Astrocyte (in vitro differentiated cells and primary cell): ENCODE measurements at regions not wholly inside any gene's neighbourhood (a gene's known extent, or its start where the extent isn't known, plus 50 kb on each side); places are given as distances from the start of the nearest gene placed in this dataset.

ENCODE experiments used
- DNase-seq: peaks from one replicate; pipeline ENCODE4 v3.0.0-alpha.2; 2010; ENCODE audit warnings: low read depth
- FAIRE-seq: peaks from 2 replicates; lab custom pipeline; 2011; peaks lifted over from hg19 to GRCh38; lab: Jason Lieb, UNC
- H2AFZ ChIP-seq: 2 replicates; pipeline ENCODE4 v1.6.0; 2012; ENCODE audit warnings: low read depth, low read length, inconsistent platforms
- H3K27ac ChIP-seq: 2 replicates; pipeline ENCODE4 v1.5.1; 2011; ENCODE audit warnings: low read depth, low read length, inconsistent platforms
- H3K27me3 ChIP-seq: 2 replicates; pipeline ENCODE4 v1.6.0; 2011; ENCODE audit warnings: low read length, inconsistent platforms; ENCODE audit not compliant: insufficient read depth
- H3K36me3 ChIP-seq: 2 replicates; pipeline ENCODE4 v1.5.1; 2011; ENCODE audit warnings: low read length, inconsistent platforms; ENCODE audit not compliant: insufficient read depth
- H3K4me1 ChIP-seq: 2 replicates; pipeline ENCODE4 v1.5.1; 2011; ENCODE audit warnings: low read length, inconsistent platforms; ENCODE audit not compliant: insufficient read depth
- H3K4me2 ChIP-seq: 2 replicates; pipeline ENCODE4 v1.6.0; 2012; ENCODE audit warnings: low read length, inconsistent platforms
- H3K4me3 ChIP-seq: 2 replicates; pipeline ENCODE4 v1.5.1; 2011; ENCODE audit warnings: low read depth, mild to moderate bottlenecking, low read length, inconsistent platforms; ENCODE audit not compliant: insufficient read depth
- H3K79me2 ChIP-seq: 2 replicates; pipeline ENCODE4 v1.6.0; 2012; ENCODE audit warnings: mild to moderate bottlenecking, low read length, inconsistent platforms; ENCODE audit not compliant: insufficient read depth
- H3K9ac ChIP-seq: 2 replicates; pipeline ENCODE4 v1.6.0; 2012; ENCODE audit warnings: mild to moderate bottlenecking, low read length, inconsistent platforms
- H3K9me3 ChIP-seq: 2 replicates; pipeline ENCODE4 v1.5.1; 2012; ENCODE audit warnings: low read depth, mild to moderate bottlenecking, low read length, inconsistent platforms; ENCODE audit not compliant: insufficient read depth
- H4K20me1 ChIP-seq: 2 replicates; pipeline ENCODE4 v1.6.0; 2012; ENCODE audit warnings: low read length, inconsistent platforms; ENCODE audit not compliant: insufficient read depth
- H3K27ac Mint-ChIP-seq: one replicate; pipeline ENCODE4 v1.8.0; 2021; ENCODE audit warnings: mild to moderate bottlenecking, mixed read lengths; ENCODE audit not compliant: unreplicated experiment
- H3K27me3 Mint-ChIP-seq: one replicate; pipeline ENCODE4 v1.8.0; 2021; ENCODE audit warnings: low read depth, mixed read lengths; ENCODE audit not compliant: unreplicated experiment
- H3K36me3 Mint-ChIP-seq: one replicate; pipeline ENCODE4 v1.8.0; 2021; ENCODE audit warnings: low read depth, mixed read lengths; ENCODE audit not compliant: unreplicated experiment
- H3K4me1 Mint-ChIP-seq: one replicate; pipeline ENCODE4 v1.8.0; 2021; ENCODE audit warnings: low read depth, mixed read lengths; ENCODE audit not compliant: unreplicated experiment
- H3K4me3 Mint-ChIP-seq: one replicate; pipeline ENCODE4 v1.8.0; 2021; ENCODE audit warnings: mild to moderate bottlenecking, moderate library complexity, mixed read lengths; ENCODE audit not compliant: unreplicated experiment
- H3K9me3 Mint-ChIP-seq: one replicate; pipeline ENCODE4 v1.8.0; 2021; ENCODE audit warnings: mild to moderate bottlenecking, mixed read lengths; ENCODE audit not compliant: unreplicated experiment
- CTCF ChIP-seq: IDR thresholded peaks from 2 replicates; pipeline ENCODE4 v1.5.1; 2011; ENCODE audit warnings: low read depth, mild to moderate bottlenecking, inconsistent platforms, low read length, moderate library complexity; ENCODE audit not compliant: insufficient read depth
- EZH2 ChIP-seq: IDR thresholded peaks from 2 replicates; pipeline ENCODE4 v1.6.1; 2012; ENCODE audit warnings: mild to moderate bottlenecking, low read length, inconsistent platforms; ENCODE audit not compliant: insufficient read depth

DNA sequence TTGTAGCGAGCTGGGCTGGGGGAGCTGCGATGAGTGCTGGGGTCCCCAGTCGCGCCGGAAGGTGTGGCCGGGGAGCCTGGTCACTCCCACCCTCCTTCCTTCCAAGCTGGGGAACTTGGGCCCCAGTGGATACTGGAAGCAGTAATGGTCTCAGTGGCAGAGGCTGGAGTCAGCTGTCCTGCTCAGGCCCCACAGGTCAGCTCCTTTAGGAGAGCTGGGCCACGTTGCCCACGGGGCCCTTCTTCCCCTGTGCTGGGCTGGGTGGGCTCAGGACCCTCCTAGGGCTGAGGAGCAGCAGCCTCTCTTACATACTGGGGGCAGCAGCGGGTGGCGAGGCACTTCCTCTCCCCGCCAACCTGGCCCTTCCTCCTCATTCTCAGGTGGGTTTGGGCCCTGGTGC lies 200.6 kb upstream of the MKI67 start:
- Mint-ChIP-seq H3K4me1 (no peaks in the 10 kb centered on the region), H3K27me3 (peaks cover 22% of the 10 kb centered on the region), H3K27ac (no peak overlapping the region), H3K36me3 (no peaks in the 10 kb centered on the region), H3K9me3 (no peaks in the 10 kb centered on the region), H3K4me3 (no peak overlapping the region)
- Histone ChIP-seq H2AFZ (no peak overlapping the region), H3K79me2 (no peaks in the 10 kb centered on the region), H3K36me3 (no peaks in the 10 kb centered on the region), H3K9ac (no peak overlapping the region), H4K20me1 (no peaks in the 10 kb centered on the region), H3K4me1 (no peaks in the 10 kb centered on the region), H3K4me3 (no peak overlapping the region), H3K27ac (no peak overlapping the region), H3K9me3 (peaks cover 3% of the 10 kb centered on the region), H3K27me3 (no peaks in the 10 kb centered on the region), H3K4me2 (no peak overlapping the region)
- no peak for DNase-seq
- no peak for FAIRE-seq
- TF ChIP-seq EZH2 = no peak
- TF ChIP-seq CTCF = no peak

- H3K36me3 ChIP-seq = no peaks in the 10 kb centered on the region
- Mint-ChIP-seq H3K4me1 (no peaks in the 10 kb centered on the region), H3K9me3 (no peaks in the 10 kb centered on the region), H3K27me3 (peaks cover 11% of the 10 kb centered on the region), H3K27ac (no peak overlapping the region), H3K36me3 (no peaks in the 10 kb centered on the region), H3K4me3 (no peak overlapping the region)
- H3K79me2 ChIP-seq = no peaks in the 10 kb centered on the region
- H3K4me3 ChIP-seq = no peak overlapping the region
- H4K20me1 ChIP-seq = no peaks in the 10 kb centered on the region
- no peaks in the 10 kb centered on the region for H3K27me3 ChIP-seq
- no peaks in the 10 kb centered on the region for H3K4me1 ChIP-seq
- H3K9me3 ChIP-seq = no peaks in the 10 kb centered on the region
- no peak overlapping the region for H3K9ac ChIP-seq
- no peak for DNase-seq
- no peak overlapping the region for H2AFZ ChIP-seq
- H3K27ac ChIP-seq = no peak overlapping the region
- no peak for FAIRE-seq
- H3K4me2 ChIP-seq = no peak overlapping the region
- TF ChIP-seq EZH2 (no peak), CTCF (no peak)
Measured at GRCh38 chr10:128336401-128336800, 210.2 kb upstream of the MKI67 start.

DNA sequence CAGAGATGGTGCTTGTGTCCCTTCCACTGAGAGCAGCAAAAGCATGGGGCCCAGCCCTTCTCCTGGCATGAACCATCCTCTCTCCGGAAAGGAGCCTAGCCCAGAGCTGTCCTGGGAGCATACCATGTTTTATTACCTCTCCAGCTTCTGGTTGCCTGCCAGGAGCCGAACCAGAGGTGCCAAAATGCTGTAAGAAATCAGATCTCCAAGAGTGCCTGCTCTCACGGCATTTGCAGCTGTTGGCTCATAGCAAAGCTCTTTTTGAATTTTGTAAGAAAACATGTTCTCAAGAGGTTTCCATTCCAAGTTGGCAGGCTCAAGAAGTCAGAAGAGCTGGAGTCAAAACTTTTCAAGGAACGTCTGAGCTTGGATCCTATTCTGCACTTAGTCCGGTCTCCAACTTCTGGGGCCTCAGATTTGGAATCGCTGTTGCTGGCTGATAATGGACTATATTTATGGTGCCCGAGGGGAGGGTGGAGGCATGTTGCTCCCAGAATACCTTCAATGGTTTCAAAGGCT lies 211.7 kb upstream of the MKI67 start:
- Mint-ChIP-seq H3K27me3 (peaks cover 13% of the 10 kb centered on the region), H3K4me1 (no peaks in the 10 kb centered on the region), H3K4me3 (no peak overlapping the region), H3K36me3 (no peaks in the 10 kb centered on the region), H3K27ac (no peak overlapping the region), H3K9me3 (no peaks in the 10 kb centered on the region)
- no peaks in the 10 kb centered on the region for H4K20me1 ChIP-seq
- no peak overlapping the region for H3K4me3 ChIP-seq
- H2AFZ ChIP-seq = no peak overlapping the region
- H3K27ac ChIP-seq = no peak overlapping the region
- H3K4me2 ChIP-seq = no peak overlapping the region
- FAIRE-seq (no peak), DNase-seq (no peak)
- no peaks in the 10 kb centered on the region for H3K79me2 ChIP-seq
- no peaks in the 10 kb centered on the region for H3K36me3 ChIP-seq
- TF ChIP-seq CTCF (no peak), EZH2 (no peak)
- no peaks in the 10 kb centered on the region for H3K4me1 ChIP-seq
- H3K9me3 ChIP-seq = no peaks in the 10 kb centered on the region
- H3K9ac ChIP-seq = no peak overlapping the region
- H3K27me3 ChIP-seq = no peaks in the 10 kb centered on the region
